ENCODE measurements at regions not wholly inside any gene's neighbourhood (a gene's known extent, or its start where the extent isn't known, plus 50 kb on each side); places are given as distances from the start of the nearest gene placed in this dataset.

GRCh38 chr4:103887191-103887590, 167.4 kb upstream of the TACR3 start:
- Histone ChIP-seq H3K9me3 (no peaks in the 10 kb centered on the region), H3K36me3 (no peaks in the 10 kb centered on the region), H3K4me3 (no peak overlapping the region), H3K27ac (no peak overlapping the region), H3K4me1 (ENCODE audit: control insufficient read depth in 1 of 2, low read depth in 2 of 2) (no peaks in the 10 kb centered on the region), H3K27me3 (replicated peaks; ENCODE audit: insufficient read depth) (no peaks in the 10 kb centered on the region)
- TF ChIP-seq CTCF (IDR thresholded peaks at IDR 0.05), result no peak
- no peak for DNase-seq (ENCODE audit: low spot score)
- no peak for ATAC-seq (ENCODE audit: insufficient number of reproducible peaks, low FRiP score, low read depth)

DNA sequence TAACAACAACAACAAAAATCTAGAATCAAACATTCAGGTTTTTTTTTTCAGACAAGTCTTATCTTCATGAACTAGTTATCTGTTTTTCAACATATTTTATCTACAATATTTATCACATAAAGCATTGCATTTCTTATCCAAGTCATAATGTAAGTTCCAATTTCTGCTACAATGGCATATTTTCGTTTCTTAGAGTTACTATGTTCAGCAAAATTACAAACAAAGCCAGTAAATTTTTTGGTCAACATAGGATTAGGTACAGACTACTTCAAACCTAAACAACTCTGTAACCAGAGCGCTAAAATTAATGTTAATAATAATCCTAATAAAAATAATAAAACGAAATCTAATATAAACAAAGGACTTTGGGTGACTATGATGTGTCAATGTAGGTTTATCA, 165.4 kb upstream of the TACR3 start:
- DNase-seq (ENCODE audit: low spot score) (no peak), ATAC-seq (ENCODE audit: insufficient number of reproducible peaks, low FRiP score, low read depth) (no peak)
- H3K27me3 ChIP-seq (replicated peaks; ENCODE audit: insufficient read depth), result no peaks in the 10 kb centered on the region
- H3K4me1 ChIP-seq (ENCODE audit: control insufficient read depth in 1 of 2, low read depth in 2 of 2), result no peaks in the 10 kb centered on the region
- H3K4me3 ChIP-seq, result no peak overlapping the region
- no peaks in the 10 kb centered on the region for H3K9me3 ChIP-seq
- no peak overlapping the region for H3K27ac ChIP-seq
- no peak for TF ChIP-seq CTCF (IDR thresholded peaks at IDR 0.05)
- no peaks in the 10 kb centered on the region for H3K36me3 ChIP-seq

DNA sequence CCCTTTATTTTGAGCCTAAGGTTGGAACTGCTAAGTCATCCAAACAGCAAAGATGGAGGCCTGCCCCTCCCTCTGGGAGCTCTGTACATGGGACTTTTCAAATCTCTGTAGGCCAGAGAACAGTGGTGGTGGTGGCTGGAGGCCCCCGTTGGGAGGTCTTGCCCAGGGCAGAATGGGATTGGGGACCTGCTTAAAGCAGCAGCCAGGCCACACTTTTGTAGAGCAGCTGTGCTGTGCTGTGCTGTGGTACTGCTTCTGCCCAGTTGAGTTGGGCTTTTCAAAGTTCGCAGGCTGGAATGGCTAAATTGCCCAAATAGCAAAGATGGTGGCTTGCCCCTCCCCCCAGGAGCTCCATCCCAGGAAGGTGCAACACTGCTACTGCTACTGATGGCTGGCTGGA, 147.5 kb upstream of the TACR3 start:
- Histone ChIP-seq H3K4me3 (no peak overlapping the region), H3K4me1 (ENCODE audit: control insufficient read depth in 1 of 2, low read depth in 2 of 2) (no peaks in the 10 kb centered on the region), H3K36me3 (no peaks in the 10 kb centered on the region), H3K27me3 (replicated peaks; ENCODE audit: insufficient read depth) (no peaks in the 10 kb centered on the region), H3K9me3 (no peaks in the 10 kb centered on the region), H3K27ac (no peak overlapping the region)
- DNase-seq (ENCODE audit: low spot score), result no peak
- ATAC-seq (ENCODE audit: insufficient number of reproducible peaks, low FRiP score, low read depth), result no peak
- TF ChIP-seq CTCF (IDR thresholded peaks at IDR 0.05), result no peak

DNA sequence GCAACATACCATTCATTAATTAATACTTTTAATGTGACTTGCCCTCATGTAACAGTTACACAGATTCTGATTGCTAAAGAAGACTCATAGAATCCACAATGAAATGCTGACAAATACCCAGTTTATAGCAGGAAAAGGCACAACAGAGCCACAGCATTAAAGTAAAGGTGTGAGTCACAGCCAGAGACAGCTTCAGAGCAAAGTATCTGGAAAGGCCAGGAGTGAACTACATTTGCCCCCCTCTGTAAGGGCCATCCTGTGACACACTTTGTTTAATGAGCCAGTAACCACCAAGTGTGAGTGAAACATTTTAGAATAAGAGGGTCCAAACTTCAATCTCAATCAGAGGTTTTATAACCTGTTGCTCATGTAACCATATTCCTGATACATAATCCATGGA, 133.8 kb upstream of the TACR3 start:
- H3K27me3 ChIP-seq (replicated peaks; ENCODE audit: insufficient read depth), result no peaks in the 10 kb centered on the region
- DNase-seq (ENCODE audit: low spot score) (no peak), ATAC-seq (ENCODE audit: insufficient number of reproducible peaks, low FRiP score, low read depth) (no peak)
- H3K27ac ChIP-seq, result no peak overlapping the region
- no peak for TF ChIP-seq CTCF (IDR thresholded peaks at IDR 0.05)
- no peaks in the 10 kb centered on the region for H3K36me3 ChIP-seq
- H3K9me3 ChIP-seq, result no peaks in the 10 kb centered on the region
- no peaks in the 10 kb centered on the region for H3K4me1 ChIP-seq (ENCODE audit: control insufficient read depth in 1 of 2, low read depth in 2 of 2)
- no peak overlapping the region for H3K4me3 ChIP-seq

- no peaks in the 10 kb centered on the region for H3K27me3 ChIP-seq (replicated peaks; ENCODE audit: insufficient read depth)
- no peak for TF ChIP-seq CTCF (IDR thresholded peaks at IDR 0.05)
- H3K9me3 ChIP-seq, result no peaks in the 10 kb centered on the region
- ATAC-seq (ENCODE audit: insufficient number of reproducible peaks, low FRiP score, low read depth) (no peak), DNase-seq (ENCODE audit: low spot score) (no peak)
- H3K36me3 ChIP-seq, result no peaks in the 10 kb centered on the region
- H3K4me1 ChIP-seq (ENCODE audit: control insufficient read depth in 1 of 2, low read depth in 2 of 2), result no peaks in the 10 kb centered on the region
- no peak overlapping the region for H3K27ac ChIP-seq
- H3K4me3 ChIP-seq, result no peak overlapping the region
Measured at GRCh38 chr4:103853146-103853545, 133.4 kb upstream of the TACR3 start.

Data from thoracic aorta (tissue), 2 donors.